ENCODE measurements at regions not wholly inside any gene's neighbourhood (a gene's known extent, or its start where the extent isn't known, plus 50 kb on each side); places are given as distances from the start of the nearest gene placed in this dataset.
"Not testable (repeated sequence)": the region's sequence is repeated elsewhere in the genome, so short reads cannot be mapped to it uniquely, and the experiment has no call there.

GRCh38 chr1:206276143-206276542, 72.8 kb downstream of the SRGAP2 start:
- H3K4me2 ChIP-seq (ENCODE audit: insufficient read depth in 1 of 2, low read depth in 2 of 2, low read length in 2 of 2); H3K27ac ChIP-seq (ENCODE audit: low read depth, low read length); DNase-seq (ENCODE audit: low read depth in 1 of 2, low spot score in 2 of 2); H2BK12ac ChIP-seq (ENCODE audit: low read depth, low read length); H3K18ac ChIP-seq (ENCODE audit: extremely low read depth, low read length); H2BK20ac ChIP-seq (ENCODE audit: low read length); FAIRE-seq; H4K20me1 ChIP-seq (replicated peaks in 1 of 2; ENCODE audit: control insufficient read depth in 1 of 2, insufficient read depth in 2 of 2, low read length in 2 of 2); CTCF ChIA-PET (ENCODE audit: partially characterized antibody); H2AK5ac ChIP-seq (ENCODE audit: low read depth, low read length); H3K23me2 ChIP-seq (ENCODE audit: low read depth, low read length); H3K36me3 ChIP-seq (ENCODE audit: control insufficient read depth in 2 of 4, insufficient read depth in 4 of 4, low read length in 3 of 4); H3K9ac ChIP-seq (replicated peaks in 1 of 4; ENCODE audit: extremely low read depth in 1 of 4, low read depth in 3 of 4, low read length in 3 of 4); H2BK15ac ChIP-seq (ENCODE audit: low read length); H4K5ac ChIP-seq (ENCODE audit: insufficient read length, low read depth, low read length); H3K56ac ChIP-seq (replicated peaks; ENCODE audit: insufficient read length, low read depth, low read length); H2BK120ac ChIP-seq (replicated peaks; ENCODE audit: low read depth, low read length); H3K4me1 ChIP-seq (replicated peaks in 1 of 4; ENCODE audit: control insufficient read depth in 3 of 4, insufficient read depth in 4 of 4, low read length in 3 of 4); H3K14ac ChIP-seq (ENCODE audit: insufficient read length); H2AFZ ChIP-seq (ENCODE audit: low read length); POLR2A ChIA-PET (ENCODE audit: partially characterized antibody); H2BK5ac ChIP-seq (ENCODE audit: low read depth, low read length); H3K4ac ChIP-seq (replicated peaks; ENCODE audit: insufficient read length, low read depth, low read length); H3K79me1 ChIP-seq (ENCODE audit: low read depth, low read length); H3K9me3 ChIP-seq (ENCODE audit: insufficient read depth in 2 of 2, low read depth in 1 of 2, low read length in 1 of 2); H4K8ac ChIP-seq (ENCODE audit: extremely low read depth, insufficient read depth, low read length); H3K23ac ChIP-seq (ENCODE audit: insufficient read length); H4K91ac ChIP-seq (replicated peaks; ENCODE audit: insufficient read length, low read length); H3K4me3 ChIP-seq (ENCODE audit: extremely low read depth in 1 of 4, insufficient read depth in 2 of 4, low read depth in 3 of 4, low read length in 4 of 4); H3K27me3 ChIP-seq (replicated peaks in 1 of 4; ENCODE audit: control insufficient read depth in 3 of 4, extremely low read depth in 1 of 4, insufficient read depth in 3 of 4, low read length in 3 of 4); H3K79me2 ChIP-seq (ENCODE audit: control insufficient read depth in 1 of 2, insufficient read depth in 2 of 2, low read length in 2 of 2): not testable (repeated sequence)
- WGBS, 2 experiments (ENCODE audit: extremely low coverage in 1 of 2, insufficient coverage in 1 of 2, insufficient read length in 1 of 2, insufficient replicate concordance in 2 of 2, low coverage in 1 of 2, low lambda C conversion rate in 2 of 2, missing lambda C conversion rate in 1 of 2): no CpG with 5 or more reads among the region's 2 CpGs

- H3K18ac ChIP-seq (ENCODE audit: extremely low read depth, low read length); H2AK5ac ChIP-seq (ENCODE audit: low read depth, low read length); H3K36me3 ChIP-seq (ENCODE audit: control insufficient read depth in 2 of 4, insufficient read depth in 4 of 4, low read length in 3 of 4); H3K4me2 ChIP-seq (ENCODE audit: insufficient read depth in 1 of 2, low read depth in 2 of 2, low read length in 2 of 2); H3K79me2 ChIP-seq (ENCODE audit: control insufficient read depth in 1 of 2, insufficient read depth in 2 of 2, low read length in 2 of 2); H4K5ac ChIP-seq (ENCODE audit: insufficient read length, low read depth, low read length); H4K20me1 ChIP-seq (replicated peaks in 1 of 2; ENCODE audit: control insufficient read depth in 1 of 2, insufficient read depth in 2 of 2, low read length in 2 of 2); H3K4me1 ChIP-seq (replicated peaks in 1 of 4; ENCODE audit: control insufficient read depth in 3 of 4, insufficient read depth in 4 of 4, low read length in 3 of 4); H3K23me2 ChIP-seq (ENCODE audit: low read depth, low read length); POLR2A ChIA-PET (ENCODE audit: partially characterized antibody); H3K4ac ChIP-seq (replicated peaks; ENCODE audit: insufficient read length, low read depth, low read length); DNase-seq (ENCODE audit: low read depth in 1 of 2, low spot score in 2 of 2); H2BK20ac ChIP-seq (ENCODE audit: low read length); H2BK12ac ChIP-seq (ENCODE audit: low read depth, low read length); H3K27me3 ChIP-seq (replicated peaks in 1 of 4; ENCODE audit: control insufficient read depth in 3 of 4, extremely low read depth in 1 of 4, insufficient read depth in 3 of 4, low read length in 3 of 4); H3K9me3 ChIP-seq (ENCODE audit: insufficient read depth in 2 of 2, low read depth in 1 of 2, low read length in 1 of 2); H3K4me3 ChIP-seq (ENCODE audit: extremely low read depth in 1 of 4, insufficient read depth in 2 of 4, low read depth in 3 of 4, low read length in 4 of 4); H4K91ac ChIP-seq (replicated peaks; ENCODE audit: insufficient read length, low read length); H4K8ac ChIP-seq (ENCODE audit: extremely low read depth, insufficient read depth, low read length); CTCF ChIA-PET (ENCODE audit: partially characterized antibody); H3K9ac ChIP-seq (replicated peaks in 1 of 4; ENCODE audit: extremely low read depth in 1 of 4, low read depth in 3 of 4, low read length in 3 of 4); H3K56ac ChIP-seq (replicated peaks; ENCODE audit: insufficient read length, low read depth, low read length); H3K79me1 ChIP-seq (ENCODE audit: low read depth, low read length); H2BK5ac ChIP-seq (ENCODE audit: low read depth, low read length); H2AFZ ChIP-seq (ENCODE audit: low read length); H3K23ac ChIP-seq (ENCODE audit: insufficient read length); FAIRE-seq; H3K14ac ChIP-seq (ENCODE audit: insufficient read length); H2BK120ac ChIP-seq (replicated peaks; ENCODE audit: low read depth, low read length); H3K27ac ChIP-seq (ENCODE audit: low read depth, low read length); H2BK15ac ChIP-seq (ENCODE audit: low read length): not testable (repeated sequence)
- WGBS, 2 experiments (ENCODE audit: extremely low coverage in 1 of 2, insufficient coverage in 1 of 2, insufficient read length in 1 of 2, insufficient replicate concordance in 2 of 2, low coverage in 1 of 2, low lambda C conversion rate in 2 of 2, missing lambda C conversion rate in 1 of 2): 70% methylated on average over 3 of the region's 4 CpGs; no CpG with 5 or more reads in 1 of the 2 experiments
These were observed 75.3 kb downstream of the SRGAP2 start for GRCh38 chr1:206278683-206279082.

Measured in H1 (cell line).